HG03520 (cell line): ENCODE measurements at regions not wholly inside any gene's neighbourhood (a gene's known extent, or its start where the extent isn't known, plus 50 kb on each side); places are given as distances from the start of the nearest gene placed in this dataset.
"Not testable (repeated sequence)": the region's sequence is repeated elsewhere in the genome, so short reads cannot be mapped to it uniquely, and the experiment has no call there.

Experiments
- ATAC-seq: cut with Tn5 transposase; IDR thresholded peaks from one replicate; pipeline ENCODE4 v1.9.1; 2021; ENCODE audit warnings: mild to moderate bottlenecking, moderate library complexity; ENCODE audit not compliant: unreplicated experiment

GRCh38 chr4:100907465-100908454 lies 389.9 kb upstream of the EMCN start:
- no peak for ATAC-seq

- ATAC-seq = no peak
Measured at GRCh38 chr4:100906973-100907372, 389.2 kb upstream of the EMCN start.

- ATAC-seq = not testable (repeated sequence)
Measured at GRCh38 chr4:100900945-100901344, 383.1 kb upstream of the EMCN start.

- no peak for ATAC-seq
Measured at GRCh38 chr4:100900134-100900533, 382.3 kb upstream of the EMCN start.

GRCh38 chr4:100898844-100899243 lies 381.0 kb upstream of the EMCN start:
- ATAC-seq = no peak

- ATAC-seq = peak; percentile 86
Measured at GRCh38 chr4:100895556-100896197, 377.9 kb upstream of the EMCN start.

GRCh38 chr4:100894339-100894870 lies 376.6 kb upstream of the EMCN start:
- ATAC-seq = no peak

GRCh38 chr4:100891808-100892207 lies 374.0 kb upstream of the EMCN start:
- no peak for ATAC-seq

- no peak for ATAC-seq
Measured at GRCh38 chr4:100889898-100890297, 372.1 kb upstream of the EMCN start.

- peak; percentile 88 for ATAC-seq
Measured at GRCh38 chr4:100889401-100889800, 371.6 kb upstream of the EMCN start.

GRCh38 chr4:100882661-100883060 lies 364.8 kb upstream of the EMCN start:
- ATAC-seq = no peak

GRCh38 chr4:100881283-100881682 lies 363.5 kb upstream of the EMCN start:
- ATAC-seq = no peak

- ATAC-seq = no peak
Measured at GRCh38 chr4:100880011-100880410, 362.2 kb upstream of the EMCN start.

GRCh38 chr4:100879471-100879870 lies 361.6 kb upstream of the EMCN start:
- no peak for ATAC-seq

GRCh38 chr4:100876546-100876945 lies 358.7 kb upstream of the EMCN start:
- no peak for ATAC-seq

GRCh38 chr4:100875296-100876068 lies 357.7 kb upstream of the EMCN start:
- no peak for ATAC-seq

GRCh38 chr4:100872811-100873210 lies 355.0 kb upstream of the EMCN start:
- no peak for ATAC-seq

- ATAC-seq = no peak
Measured at GRCh38 chr4:100870940-100871772, 353.3 kb upstream of the EMCN start.

- ATAC-seq = no peak
Measured at GRCh38 chr4:100869276-100869675, 351.5 kb upstream of the EMCN start.

- ATAC-seq = not testable (repeated sequence)
Measured at GRCh38 chr4:100868281-100868680, 350.5 kb upstream of the EMCN start.
